ENCODE measurements at regions not wholly inside any gene's neighbourhood (a gene's known extent, or its start where the extent isn't known, plus 50 kb on each side); places are given as distances from the start of the nearest gene placed in this dataset.

GRCh38 chr4:71275570-71275969, 63.2 kb upstream of the SLC4A4 start:
- no peak for DNase-seq (ENCODE audit: low read depth)

GRCh38 chr4:71277353-71277752, 61.5 kb upstream of the SLC4A4 start:
- no peak for DNase-seq (ENCODE audit: low read depth)

- no peak for DNase-seq (ENCODE audit: low read depth)
Measured at GRCh38 chr4:71283642-71284257, 55.1 kb upstream of the SLC4A4 start.

- peak; percentile 30 for DNase-seq (ENCODE audit: low read depth)
Measured at GRCh38 chr4:71287305-71287704, 51.5 kb upstream of the SLC4A4 start.

GRCh38 chr4:71288875-71289274, 49.9 kb upstream of the SLC4A4 start:
- DNase-seq (ENCODE audit: low read depth) = no peak

All from ELR (cell line).